ENCODE measurements at regions not wholly inside any gene's neighbourhood (a gene's known extent, or its start where the extent isn't known, plus 50 kb on each side); places are given as distances from the start of the nearest gene placed in this dataset.

GRCh38 chr13:81480634-81481033 is 1139.7 kb upstream of the SPRY2 start:
- TF ChIP-seq, protein P1, sequence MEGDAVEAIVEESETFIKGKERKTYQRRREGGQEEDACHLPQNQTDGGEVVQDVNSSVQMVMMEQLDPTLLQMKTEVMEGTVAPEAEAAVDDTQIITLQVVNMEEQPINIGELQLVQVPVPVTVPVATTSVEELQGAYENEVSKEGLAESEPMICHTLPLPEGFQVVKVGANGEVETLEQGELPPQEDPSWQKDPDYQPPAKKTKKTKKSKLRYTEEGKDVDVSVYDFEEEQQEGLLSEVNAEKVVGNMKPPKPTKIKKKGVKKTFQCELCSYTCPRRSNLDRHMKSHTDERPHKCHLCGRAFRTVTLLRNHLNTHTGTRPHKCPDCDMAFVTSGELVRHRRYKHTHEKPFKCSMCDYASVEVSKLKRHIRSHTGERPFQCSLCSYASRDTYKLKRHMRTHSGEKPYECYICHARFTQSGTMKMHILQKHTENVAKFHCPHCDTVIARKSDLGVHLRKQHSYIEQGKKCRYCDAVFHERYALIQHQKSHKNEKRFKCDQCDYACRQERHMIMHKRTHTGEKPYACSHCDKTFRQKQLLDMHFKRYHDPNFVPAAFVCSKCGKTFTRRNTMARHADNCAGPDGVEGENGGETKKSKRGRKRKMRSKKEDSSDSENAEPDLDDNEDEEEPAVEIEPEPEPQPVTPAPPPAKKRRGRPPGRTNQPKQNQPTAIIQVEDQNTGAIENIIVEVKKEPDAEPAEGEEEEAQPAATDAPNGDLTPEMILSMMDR (IDR thresholded peaks at IDR 0.05), result no peak
- DNase-seq (ENCODE audit: low spot score), result no peak
- no peak for ATAC-seq (ENCODE audit: low FRiP score)

DNA sequence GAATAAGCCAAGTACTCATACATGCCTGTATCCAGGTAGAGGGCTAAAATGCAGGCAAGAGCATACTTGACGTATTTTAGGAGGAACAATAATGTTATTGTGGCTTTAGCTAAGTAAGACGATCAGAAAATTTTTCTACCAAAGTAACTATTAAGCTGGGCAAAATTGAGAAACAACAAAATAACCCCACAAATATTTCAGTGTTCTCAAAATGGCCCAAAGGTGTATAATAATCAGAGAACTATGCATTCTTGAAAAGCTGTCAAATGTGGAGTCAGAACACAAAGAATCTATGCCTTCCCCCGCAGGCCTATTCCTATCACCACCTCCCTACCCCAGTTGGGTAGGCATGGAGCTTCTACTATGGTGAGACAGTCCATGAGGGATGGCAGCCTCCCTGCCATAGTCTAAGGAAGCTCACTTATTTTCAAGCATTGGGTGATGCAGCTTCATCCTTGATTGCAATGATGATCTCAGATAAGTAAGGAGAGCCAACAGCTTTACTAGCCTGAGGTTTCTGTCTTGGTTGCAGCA is 1132.5 kb upstream of the SPRY2 start:
- TF ChIP-seq, protein P1 (IDR thresholded peaks at IDR 0.05), result no peak
- ATAC-seq (ENCODE audit: low FRiP score), result no peak
- DNase-seq (ENCODE audit: low spot score), result no peak

- TF ChIP-seq, protein P1 (IDR thresholded peaks at IDR 0.05), result no peak
- ATAC-seq (ENCODE audit: low FRiP score) (no peak), DNase-seq (ENCODE audit: low spot score) (no peak)
Measured at GRCh38 chr13:81458170-81458569, 1117.2 kb upstream of the SPRY2 start.

- TF ChIP-seq, protein P1 (IDR thresholded peaks at IDR 0.05), result no peak
- ATAC-seq (ENCODE audit: low FRiP score) (no peak), DNase-seq (ENCODE audit: low spot score) (no peak)
Measured at GRCh38 chr13:81446441-81446840, 1105.5 kb upstream of the SPRY2 start.

DNA sequence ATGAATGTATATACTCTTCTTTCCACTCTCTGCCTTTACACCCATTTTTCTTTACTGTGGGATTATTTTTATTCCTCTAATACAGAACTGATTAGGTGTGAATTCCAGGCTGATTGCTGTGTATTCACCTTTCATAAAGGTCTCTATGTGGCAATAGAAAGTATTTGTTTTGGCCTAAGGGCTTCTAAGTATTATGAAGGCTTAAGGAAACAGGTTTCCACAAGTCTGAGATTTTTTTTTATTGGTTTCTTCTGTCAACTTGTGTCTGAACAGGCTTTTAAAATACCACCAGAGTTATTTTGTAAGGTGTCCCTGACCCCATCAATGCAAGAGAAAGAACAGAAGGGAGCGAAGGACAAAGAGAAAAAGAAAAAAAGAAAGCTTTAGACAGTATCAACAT is 1102.0 kb upstream of the SPRY2 start:
- ATAC-seq (ENCODE audit: low FRiP score) (no peak), DNase-seq (ENCODE audit: low spot score) (no peak)
- TF ChIP-seq, protein P1 (IDR thresholded peaks at IDR 0.05), result no peak

- DNase-seq (ENCODE audit: low spot score) (no peak), ATAC-seq (ENCODE audit: low FRiP score) (no peak)
- TF ChIP-seq, protein P1 (IDR thresholded peaks at IDR 0.05), result no peak
Measured at GRCh38 chr13:81425286-81425685, 1084.4 kb upstream of the SPRY2 start.

DNA sequence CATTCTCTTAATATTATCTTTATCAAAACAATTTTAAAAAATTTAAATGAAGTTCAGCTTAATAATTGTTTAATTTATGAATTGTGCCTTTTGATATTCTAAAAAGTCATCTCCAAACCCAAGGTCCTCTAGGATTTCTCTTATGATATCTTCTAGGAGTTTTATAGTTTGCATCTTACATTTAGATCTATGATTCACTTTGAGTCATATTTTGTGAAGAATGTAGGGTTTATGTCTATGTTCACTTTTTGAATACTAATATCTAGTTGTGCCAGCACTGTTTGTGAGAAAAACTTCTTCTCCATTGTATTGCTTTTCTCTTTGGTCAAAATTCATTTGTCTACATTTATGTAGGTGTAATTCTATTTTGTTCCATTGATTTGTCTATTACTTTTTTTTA is 1068.4 kb upstream of the SPRY2 start:
- TF ChIP-seq, protein P1 (IDR thresholded peaks at IDR 0.05), result no peak
- no peak for ATAC-seq (ENCODE audit: low FRiP score)

More for the DNA sequence above, 1068.4 kb upstream of the SPRY2 start:
- DNase-seq (ENCODE audit: low spot score), result no peak

Measured in omental fat pad (tissue), 3 donors.